ENCODE measurements at regions not wholly inside any gene's neighbourhood (a gene's known extent, or its start where the extent isn't known, plus 50 kb on each side); places are given as distances from the start of the nearest gene placed in this dataset.

DNA sequence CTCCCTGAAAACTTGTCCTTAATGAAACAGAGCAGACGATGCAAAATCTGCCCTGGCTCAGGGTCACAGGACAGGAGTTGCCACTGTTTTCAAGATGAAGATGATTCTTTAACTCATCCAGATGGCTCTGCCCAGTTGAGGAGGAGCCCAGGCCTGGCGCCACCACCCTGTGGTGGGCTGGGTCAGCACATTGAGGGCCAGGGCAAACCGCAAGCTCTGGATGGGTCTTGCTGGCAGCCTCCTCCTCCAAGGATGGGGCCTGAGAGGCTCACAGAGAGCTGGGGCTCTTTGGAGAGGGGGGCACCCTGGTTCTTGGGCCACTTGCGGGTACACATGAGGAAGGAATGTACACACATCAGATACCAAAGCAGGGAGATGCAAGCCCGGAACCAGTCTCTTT lies 158.2 kb downstream of the NUAK1 start:
- no peaks in the 10 kb centered on the region for H3K9me3 ChIP-seq (replicated peaks)
- H3K4me1 ChIP-seq (replicated peaks) = peaks cover 39% of the 10 kb centered on the region
- no peak for DNase-seq (ENCODE audit: low read depth in 1 of 2, low spot score in 2 of 2)
- H3K27me3 ChIP-seq (replicated peaks) = no peaks in the 10 kb centered on the region
- no peak overlapping the region for H3K27ac ChIP-seq
- no peaks in the 10 kb centered on the region for H3K36me3 ChIP-seq
- H3K4me3 ChIP-seq = no peak overlapping the region

DNA sequence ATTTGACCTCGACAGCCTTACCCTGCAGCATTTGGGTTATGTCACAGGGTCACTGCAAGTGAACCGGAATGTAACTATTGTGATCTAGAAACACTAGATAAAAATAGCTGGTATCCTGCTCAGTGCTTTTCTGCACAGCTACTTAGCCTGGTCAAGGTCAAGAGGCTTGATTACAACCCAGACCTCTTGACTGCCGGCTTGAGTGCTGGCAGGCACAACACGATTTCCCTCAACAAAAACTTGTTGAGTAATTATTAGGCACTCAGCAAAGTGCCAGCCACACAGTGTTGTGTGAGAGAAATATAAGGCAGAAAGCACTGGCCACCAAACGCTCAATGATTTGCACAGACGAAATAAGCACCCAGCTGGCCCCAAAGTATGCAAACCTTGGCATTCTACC lies 156.7 kb downstream of the NUAK1 start:
- Histone ChIP-seq H3K27me3 (replicated peaks) (no peaks in the 10 kb centered on the region), H3K4me1 (replicated peaks) (peaks cover 45% of the 10 kb centered on the region), H3K9me3 (replicated peaks) (no peaks in the 10 kb centered on the region), H3K27ac (no peak overlapping the region), H3K4me3 (no peak overlapping the region), H3K36me3 (no peaks in the 10 kb centered on the region)
- no peak for DNase-seq (ENCODE audit: low read depth in 1 of 2, low spot score in 2 of 2)

DNA sequence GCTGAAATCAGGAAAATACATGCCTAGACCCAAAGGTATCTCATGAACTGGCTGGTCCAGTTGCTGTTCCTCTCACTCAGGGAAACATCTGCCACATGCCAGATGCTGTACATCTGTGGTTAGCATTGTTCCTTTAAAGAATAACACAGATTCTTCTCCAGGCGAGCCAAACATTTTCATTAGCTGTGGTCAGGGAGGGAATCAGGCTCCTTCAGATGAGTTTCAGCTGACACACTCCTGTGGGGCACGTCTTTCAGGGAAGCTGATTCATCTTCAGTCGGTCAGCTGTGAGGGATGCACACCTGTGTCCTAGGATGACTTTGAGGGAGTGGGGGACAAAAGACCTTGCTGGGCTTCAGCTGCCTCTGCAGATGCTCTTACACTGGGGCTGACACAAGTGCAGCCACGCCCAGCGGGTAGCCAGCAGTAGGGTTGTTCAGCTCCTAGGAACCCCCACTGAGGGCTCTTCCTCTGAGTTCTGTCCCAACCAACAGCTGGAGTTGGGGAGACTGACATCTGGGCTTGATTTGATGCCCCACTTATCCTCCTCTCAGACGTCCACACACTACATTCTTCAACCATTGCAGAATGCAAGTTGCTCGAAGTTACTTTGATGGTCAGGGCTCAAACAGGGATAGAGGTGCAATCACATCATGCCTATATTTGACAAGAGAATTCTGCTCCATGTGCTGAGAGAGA lies 155.0 kb downstream of the NUAK1 start:
- peak; percentile 67 to 76 for DNase-seq (ENCODE audit: low read depth in 1 of 2, low spot score in 2 of 2)
- H3K9me3 ChIP-seq (replicated peaks) = no peaks in the 10 kb centered on the region
- no peaks in the 10 kb centered on the region for H3K27me3 ChIP-seq (replicated peaks)
- H3K4me3 ChIP-seq = no peak overlapping the region
- H3K36me3 ChIP-seq = no peaks in the 10 kb centered on the region
- peaks cover 39% of the 10 kb centered on the region for H3K4me1 ChIP-seq (replicated peaks)
- H3K27ac ChIP-seq = no peak overlapping the region

DNA sequence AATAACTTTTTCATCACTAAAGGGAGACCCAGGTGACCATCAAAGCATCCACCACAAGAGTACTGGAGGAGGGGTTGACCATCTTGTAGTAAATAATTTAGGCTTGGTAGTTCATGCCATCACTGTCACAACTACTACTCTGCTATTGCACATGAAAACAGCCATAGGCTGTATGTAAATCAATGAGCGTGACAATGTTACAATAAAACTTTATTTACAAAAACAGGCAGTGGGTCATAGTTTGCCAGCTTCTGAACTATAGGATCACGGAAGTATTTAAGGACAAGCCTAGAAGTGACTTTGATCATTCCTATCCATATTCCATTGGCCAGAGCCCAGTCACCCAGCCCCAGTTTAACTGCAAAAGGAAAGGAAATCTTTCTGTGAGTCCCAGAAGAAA lies 153.4 kb downstream of the NUAK1 start:
- Histone ChIP-seq H3K4me1 (replicated peaks) (peaks cover 37% of the 10 kb centered on the region), H3K27ac (no peak overlapping the region), H3K9me3 (replicated peaks) (no peaks in the 10 kb centered on the region), H3K27me3 (replicated peaks) (no peaks in the 10 kb centered on the region), H3K36me3 (no peaks in the 10 kb centered on the region), H3K4me3 (no peak overlapping the region)
- no peak for DNase-seq (ENCODE audit: low read depth in 1 of 2, low spot score in 2 of 2)

DNA sequence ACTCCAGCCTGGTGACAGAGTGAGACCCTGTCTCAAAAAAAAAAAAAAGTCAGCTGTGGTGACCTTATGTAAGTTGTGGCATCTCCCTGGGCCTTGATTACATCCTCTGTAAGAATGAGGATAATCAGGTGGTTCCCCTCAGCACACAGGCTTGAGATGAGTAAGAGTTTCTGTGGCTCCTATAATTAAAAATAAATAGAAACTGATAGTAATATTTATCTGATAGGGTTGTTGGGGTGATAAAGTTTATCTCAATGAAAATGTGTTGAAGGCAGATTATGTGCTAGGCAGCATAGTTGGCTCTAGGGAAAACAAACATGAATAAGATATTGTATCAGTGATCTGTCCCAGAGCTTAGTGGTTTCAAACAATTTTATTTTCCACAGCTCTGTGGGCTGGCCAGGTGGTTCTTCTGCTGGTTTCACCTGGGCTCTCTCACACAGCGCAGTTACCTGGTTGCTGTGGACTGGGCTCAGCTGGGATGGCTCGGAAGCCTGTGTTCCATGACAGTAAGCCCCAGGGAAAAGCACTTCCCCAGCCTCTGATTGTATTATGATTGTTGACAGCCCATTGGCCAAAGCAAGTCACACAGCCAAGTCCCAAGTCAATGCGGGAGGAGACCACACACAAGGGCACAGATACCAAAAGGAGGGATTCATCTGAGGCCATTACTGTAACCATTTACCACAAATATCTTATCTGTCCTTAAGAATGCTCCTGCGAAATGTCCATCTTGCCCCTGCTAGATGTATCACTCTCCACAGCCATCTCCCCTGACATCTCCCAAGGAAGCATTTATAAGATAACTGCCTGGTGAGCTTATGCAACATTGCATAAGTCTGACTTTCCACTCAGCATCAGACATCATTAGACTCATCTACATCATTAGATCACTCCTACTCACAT lies 151.7 kb downstream of the NUAK1 start:
- Histone ChIP-seq H3K27me3 (replicated peaks) (no peaks in the 10 kb centered on the region), H3K4me1 (replicated peaks) (peaks cover 44% of the 10 kb centered on the region), H3K4me3 (no peak overlapping the region), H3K9me3 (replicated peaks) (no peaks in the 10 kb centered on the region), H3K36me3 (no peaks in the 10 kb centered on the region), H3K27ac (peak overlapping the region; percentile 64)
- peak in 1 of 2 experiments; percentile 63 for DNase-seq (ENCODE audit: low read depth in 1 of 2, low spot score in 2 of 2)

DNA sequence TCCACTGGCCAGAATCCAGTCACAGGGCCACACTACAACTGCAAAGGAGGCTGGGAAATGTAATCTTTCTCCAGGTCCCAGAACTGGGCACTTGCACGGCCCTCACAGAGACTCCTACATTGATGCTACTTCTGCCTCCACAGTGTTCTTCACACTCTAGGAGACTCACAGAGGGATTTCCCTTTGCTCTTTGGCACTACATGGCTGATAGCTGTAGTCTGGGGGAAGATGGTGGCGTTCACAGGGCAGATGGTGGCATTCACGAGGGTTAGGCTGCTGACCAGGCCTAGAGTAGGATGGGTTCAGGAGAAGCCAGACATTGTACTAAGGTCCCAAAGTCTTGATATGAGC lies 151.1 kb downstream of the NUAK1 start:
- H3K4me3 ChIP-seq = no peak overlapping the region
- peak overlapping the region; percentile 64 for H3K27ac ChIP-seq
- peaks cover 51% of the 10 kb centered on the region for H3K4me1 ChIP-seq (replicated peaks)
- no peaks in the 10 kb centered on the region for H3K27me3 ChIP-seq (replicated peaks)
- H3K36me3 ChIP-seq = no peaks in the 10 kb centered on the region
- H3K9me3 ChIP-seq (replicated peaks) = no peaks in the 10 kb centered on the region
- DNase-seq (ENCODE audit: low read depth in 1 of 2, low spot score in 2 of 2) = no peak

DNA sequence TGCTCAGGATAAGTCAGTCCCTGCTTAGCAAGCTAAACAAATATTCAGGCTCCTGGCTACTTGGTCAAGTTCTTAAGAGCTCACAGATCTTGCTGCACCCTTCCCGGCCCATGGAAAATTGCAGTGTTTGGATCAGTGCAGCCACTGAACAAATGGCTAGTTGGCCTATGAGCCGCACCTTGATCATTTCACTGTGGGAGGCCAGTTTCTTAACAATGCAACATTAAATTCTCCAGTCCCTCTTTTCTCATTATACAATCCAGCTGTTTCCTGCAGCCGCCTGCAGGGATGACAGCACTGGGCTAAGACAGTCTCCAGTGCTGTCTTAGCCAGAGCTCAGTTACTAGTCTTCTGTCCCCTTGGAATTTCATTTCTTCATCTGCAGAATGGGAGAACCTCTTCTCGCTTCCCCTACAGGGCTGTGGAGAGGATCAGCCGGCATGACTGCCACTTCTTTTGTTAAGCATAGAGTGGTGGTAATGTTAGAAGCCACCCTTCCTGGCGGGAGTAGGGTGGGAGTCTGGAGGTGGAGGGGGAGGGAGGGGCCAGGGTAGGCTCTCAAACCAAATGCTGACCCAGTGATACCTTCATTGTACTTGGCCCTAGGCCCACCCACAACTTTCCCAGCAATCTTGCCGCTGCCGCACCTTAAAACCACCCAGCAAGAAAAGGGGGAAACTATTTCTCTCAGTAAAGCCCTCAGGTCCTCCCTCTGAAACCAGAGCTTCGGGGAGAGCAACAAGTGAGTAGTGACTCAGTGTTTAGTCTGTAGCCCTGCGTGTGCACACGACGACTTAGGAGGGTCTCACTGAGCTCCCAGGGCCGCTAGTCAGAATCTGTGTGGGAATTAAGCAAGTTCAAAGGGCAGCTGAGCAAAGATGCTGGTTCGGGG lies 145.7 kb downstream of the NUAK1 start:
- Histone ChIP-seq H3K4me1 (replicated peaks) (peaks cover 54% of the 10 kb centered on the region), H3K27me3 (replicated peaks) (no peaks in the 10 kb centered on the region), H3K4me3 (peak overlapping the region; percentile 12), H3K9me3 (replicated peaks) (no peaks in the 10 kb centered on the region), H3K27ac (peak overlapping the region; percentile 100), H3K36me3 (no peaks in the 10 kb centered on the region)
- peak; percentile 95 to 99 for DNase-seq (ENCODE audit: low read depth in 1 of 2, low spot score in 2 of 2)

DNA sequence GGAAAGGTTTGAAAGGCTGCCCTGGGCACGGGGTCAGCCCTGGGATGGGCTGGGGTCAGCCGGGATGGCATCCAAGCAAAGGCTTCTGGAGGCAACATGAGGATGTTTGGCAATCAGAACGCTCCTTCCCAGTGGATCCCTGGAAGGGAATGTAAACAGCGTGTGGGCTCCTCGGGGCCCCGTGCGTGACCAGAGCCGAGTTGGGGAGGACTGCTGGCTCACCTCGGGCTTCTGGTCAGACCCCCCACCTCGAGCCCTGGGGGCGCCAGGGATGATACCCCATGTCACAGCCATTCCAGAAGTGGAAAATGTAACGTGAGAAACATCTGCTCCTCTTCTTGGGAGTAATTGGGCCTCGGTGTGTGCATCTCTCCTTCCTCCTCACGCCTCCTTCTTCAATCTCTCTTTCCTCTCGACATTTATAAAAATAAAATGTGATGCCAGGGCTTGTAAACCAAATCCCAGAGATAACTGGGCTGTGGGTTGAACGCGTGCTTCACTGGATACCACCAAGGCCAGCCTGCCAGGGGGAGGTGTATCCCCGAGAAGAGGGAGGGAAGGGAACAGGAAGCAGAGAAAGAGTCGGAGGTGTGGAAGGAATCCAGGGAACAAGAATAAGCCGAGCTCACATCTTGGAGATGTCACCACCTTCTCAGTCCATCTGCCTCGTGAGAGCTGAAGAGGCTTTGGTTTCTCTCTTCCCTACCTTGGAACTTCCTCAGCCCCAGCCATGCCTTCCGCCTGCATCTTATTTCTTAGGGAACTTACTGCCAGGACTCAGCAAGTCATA lies 144.8 kb downstream of the NUAK1 start:
- Histone ChIP-seq H3K27me3 (replicated peaks) (no peaks in the 10 kb centered on the region), H3K27ac (peak overlapping the region; percentile 100), H3K9me3 (replicated peaks) (no peaks in the 10 kb centered on the region), H3K4me3 (peak overlapping the region; percentile 12), H3K4me1 (replicated peaks) (peaks cover 54% of the 10 kb centered on the region), H3K36me3 (no peaks in the 10 kb centered on the region)
- peak; percentile 97 to 99 for DNase-seq (ENCODE audit: low read depth in 1 of 2, low spot score in 2 of 2)

DNA sequence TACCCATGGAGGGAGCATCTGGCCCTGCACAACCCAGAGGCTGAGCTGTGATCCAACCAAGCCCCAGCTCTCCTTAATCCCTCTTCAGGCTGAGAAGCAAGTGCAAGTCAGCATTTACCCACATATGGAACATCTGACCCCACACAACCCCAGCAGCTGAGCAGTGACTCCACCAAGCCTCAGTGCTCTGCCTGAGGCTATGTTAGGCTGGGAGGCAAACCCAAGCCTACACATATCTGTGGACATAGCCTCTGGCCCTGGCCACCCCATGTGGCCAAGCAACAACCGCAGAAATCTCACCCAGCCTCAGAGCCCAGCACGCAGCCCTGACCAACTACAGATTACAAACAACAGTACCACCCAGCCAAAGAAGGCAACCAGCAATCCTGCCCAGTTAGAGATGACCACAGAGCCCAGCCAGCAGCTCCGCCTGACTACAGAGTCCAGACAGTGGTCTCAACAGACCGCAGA lies 142.8 kb downstream of the NUAK1 start:
- Histone ChIP-seq H3K4me1 (replicated peaks) (peaks cover 54% of the 10 kb centered on the region), H3K27me3 (replicated peaks) (no peaks in the 10 kb centered on the region), H3K9me3 (replicated peaks) (no peaks in the 10 kb centered on the region), H3K4me3 (no peak overlapping the region), H3K27ac (peak overlapping the region; percentile 100), H3K36me3 (no peaks in the 10 kb centered on the region)
- DNase-seq (ENCODE audit: low read depth in 1 of 2, low spot score in 2 of 2) = peak; percentile 92 to 93

DNA sequence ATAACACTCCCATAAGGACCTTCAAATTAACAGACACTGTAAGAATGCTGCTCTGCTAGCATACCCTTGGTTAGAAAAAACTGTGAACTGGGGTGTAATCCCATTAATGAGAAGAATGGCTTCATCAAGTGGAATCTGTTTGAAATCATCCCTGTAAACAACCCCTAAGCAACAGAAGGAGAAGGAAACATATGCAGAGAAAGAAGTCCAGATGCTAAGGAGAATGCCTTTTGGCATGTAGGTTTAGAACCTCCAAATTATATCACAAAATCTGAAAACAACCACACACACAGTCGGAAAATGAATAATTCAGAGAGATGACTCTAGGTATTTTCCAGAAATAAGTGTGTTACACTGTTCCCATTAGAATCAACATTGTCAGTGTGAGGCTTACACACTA lies 140.2 kb downstream of the NUAK1 start:
- H3K27me3 ChIP-seq (replicated peaks) = no peaks in the 10 kb centered on the region
- H3K9me3 ChIP-seq (replicated peaks) = no peaks in the 10 kb centered on the region
- H3K4me3 ChIP-seq = no peak overlapping the region
- no peak overlapping the region for H3K27ac ChIP-seq
- no peaks in the 10 kb centered on the region for H3K36me3 ChIP-seq
- no peak for DNase-seq (ENCODE audit: low read depth in 1 of 2, low spot score in 2 of 2)
- peaks cover 34% of the 10 kb centered on the region for H3K4me1 ChIP-seq (replicated peaks)

DNA sequence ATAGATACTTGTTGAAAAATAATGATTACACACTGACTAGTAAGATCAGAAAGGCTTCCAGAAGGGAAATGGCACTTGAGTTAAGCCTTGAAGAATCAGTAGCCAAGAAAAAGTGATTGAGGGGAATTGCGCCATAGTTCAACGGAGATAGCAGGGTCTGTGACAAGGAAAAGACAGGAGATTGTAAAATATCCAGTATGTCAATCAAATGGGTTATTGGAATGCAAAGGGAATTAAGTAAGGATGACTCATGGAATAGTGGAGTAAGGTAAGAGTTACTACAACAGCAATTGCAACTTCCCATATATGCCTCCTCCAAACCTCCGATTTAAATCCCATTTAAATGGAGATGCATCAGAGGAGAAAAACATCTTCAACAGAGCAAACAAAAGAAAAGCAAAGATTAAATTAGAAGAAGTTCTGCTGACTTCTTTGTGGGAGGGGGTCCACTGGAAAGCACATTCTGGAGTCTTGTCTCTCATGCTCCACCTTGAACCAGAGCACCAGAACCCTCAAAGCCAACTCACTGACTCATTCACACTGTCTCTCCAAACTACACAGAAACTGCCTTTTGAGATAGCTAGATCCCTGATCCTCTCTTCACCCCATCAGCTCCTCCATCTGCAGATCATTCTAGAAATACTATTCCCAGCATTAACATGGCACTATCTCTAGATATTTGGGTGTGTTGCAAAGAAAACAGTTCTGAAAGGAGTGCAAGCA lies 138.2 kb downstream of the NUAK1 start:
- Histone ChIP-seq H3K27ac (no peak overlapping the region), H3K4me3 (no peak overlapping the region), H3K4me1 (replicated peaks) (peaks cover 15% of the 10 kb centered on the region), H3K36me3 (no peaks in the 10 kb centered on the region), H3K27me3 (replicated peaks) (no peaks in the 10 kb centered on the region), H3K9me3 (replicated peaks) (no peaks in the 10 kb centered on the region; the same call in none of the 2 replicates)
- DNase-seq (ENCODE audit: low read depth in 1 of 2, low spot score in 2 of 2) = no peak

DNA sequence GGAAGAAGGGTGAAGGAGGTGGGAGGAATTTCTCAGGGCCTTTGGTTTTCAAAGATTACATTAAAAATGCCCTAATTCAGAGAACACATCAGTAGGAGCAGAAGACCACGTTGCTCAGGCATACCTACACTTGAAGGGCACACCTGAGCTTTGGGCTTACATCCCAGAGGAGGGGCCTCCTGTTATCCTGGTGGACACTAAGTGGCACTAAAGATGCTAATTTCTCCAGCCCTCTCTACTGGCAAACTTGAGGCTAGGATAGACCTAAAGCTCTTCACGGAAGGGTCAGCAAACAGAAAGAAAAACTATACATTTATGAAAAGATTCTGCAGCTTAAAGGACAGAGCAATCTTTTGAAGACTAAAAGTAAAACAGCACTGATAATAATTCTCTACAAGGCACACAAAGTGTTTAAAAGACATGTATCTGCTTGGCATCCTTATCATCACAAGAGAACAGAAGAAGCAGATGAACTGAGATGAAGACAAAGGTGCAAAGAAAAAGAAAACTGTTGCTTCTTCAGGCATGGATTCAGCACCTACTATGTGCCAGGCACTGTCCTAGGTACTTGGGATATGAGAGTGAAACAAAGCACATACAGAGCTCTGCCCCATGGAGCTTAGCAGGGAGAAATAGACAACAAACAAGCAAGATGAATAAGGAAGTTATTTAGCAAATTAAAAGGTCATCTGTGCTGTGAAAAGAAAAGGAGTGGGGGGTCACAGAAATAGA lies 137.5 kb downstream of the NUAK1 start:
- H3K4me3 ChIP-seq = no peak overlapping the region
- no peak for DNase-seq (ENCODE audit: low read depth in 1 of 2, low spot score in 2 of 2)
- peaks cover 7% of the 10 kb centered on the region for H3K4me1 ChIP-seq (replicated peaks)
- H3K27me3 ChIP-seq (replicated peaks) = no peaks in the 10 kb centered on the region
- H3K36me3 ChIP-seq = no peaks in the 10 kb centered on the region
- H3K9me3 ChIP-seq (replicated peaks) = no peaks in the 10 kb centered on the region; the same call in none of the 2 replicates
- no peak overlapping the region for H3K27ac ChIP-seq

Measured in SJSA1 (cell line).